Neural progenitor cell (in vitro differentiated cells): ENCODE measurements at regions not wholly inside any gene's neighbourhood (a gene's known extent, or its start where the extent isn't known, plus 50 kb on each side); places are given as distances from the start of the nearest gene placed in this dataset. TPM values are rescaled to one million over a fixed set of nuclear protein-coding genes. Genes with fewer than 3 reads are reported as not detected.
A peak's percentile ranks its signal among the peaks of the same experiment; 100 is the strongest.

Experiments used
- DNase-seq: peaks from one replicate; pipeline ENCODE4 v3.0.0-alpha.2; 2016; ENCODE audit warnings: low spot score
- H2AFZ ChIP-seq: fragments of 200-600 bp; sonication (generic); replicated peaks from 2 replicates; pipeline ENCODE4 v1.6.1; 2016; ENCODE audit warnings: antibody characterized with exemption
- H3F3A ChIP-seq: fragments of 200-600 bp; sonication (generic); 2 replicates; pipeline ENCODE4 v1.6.1; 2016; ENCODE audit warnings: antibody characterized with exemption, low read depth
- H3K27ac ChIP-seq: fragments of 200-600 bp; sonication (generic); 2 replicates; pipeline ENCODE4 v1.5.1; 2016; ENCODE audit warnings: mild to moderate bottlenecking
- H3K27me3 ChIP-seq: fragments of 200-600 bp; sonication (generic); 2 replicates; pipeline ENCODE4 v1.6.1; 2016; ENCODE audit warnings: mild to moderate bottlenecking, moderate library complexity
- H3K36me3 ChIP-seq: fragments of 200-600 bp; sonication (generic); 2 replicates; pipeline ENCODE4 v1.5.1; 2016
- H3K4me1 ChIP-seq: fragments of 200-600 bp; sonication (generic); 2 replicates; pipeline ENCODE4 v1.6.1; 2016; ENCODE audit warnings: mixed run types
- H3K4me2 ChIP-seq: fragments of 200-600 bp; sonication (generic); 2 replicates; pipeline ENCODE4 v1.6.1; 2016
- H3K4me3 ChIP-seq: fragments of 200-600 bp; sonication (generic); 2 replicates; pipeline ENCODE4 v1.5.1; 2016
- H3K79me2 ChIP-seq: fragments of 200-600 bp; sonication (generic); 2 replicates; pipeline ENCODE4 v1.6.1; 2016; ENCODE audit warnings: low read depth
- H3K9ac ChIP-seq: fragments of 200-600 bp; sonication (generic); 2 replicates; pipeline ENCODE4 v1.6.1; 2016
- H3K9me3 ChIP-seq: fragments of 200-600 bp; sonication (generic); 2 replicates; pipeline ENCODE4 v1.5.1; 2016; ENCODE audit warnings: low read depth
- H4K20me1 ChIP-seq: fragments of 200-600 bp; sonication (generic); 2 replicates; pipeline ENCODE4 v1.6.1; 2016; ENCODE audit warnings: low read depth
- H3K27ac Mint-ChIP-seq: 3 replicates; pipeline ENCODE4 v1.8.0; 2021; ENCODE audit warnings: mixed read lengths
- H3K27me3 Mint-ChIP-seq: 2 replicates; pipeline ENCODE4 v1.8.0; 2022; ENCODE audit warnings: low read depth, mild to moderate bottlenecking, inconsistent platforms, moderate library complexity, mixed read lengths; ENCODE audit not compliant: insufficient read depth
- H3K36me3 Mint-ChIP-seq: 3 replicates; pipeline ENCODE4 v1.8.0; 2021; ENCODE audit warnings: mixed read lengths
- H3K4me1 Mint-ChIP-seq: 3 replicates; pipeline ENCODE4 v1.8.0; 2021; ENCODE audit warnings: mixed read lengths
- H3K4me3 Mint-ChIP-seq: 3 replicates; pipeline ENCODE4 v1.8.0; 2021; ENCODE audit warnings: mild to moderate bottlenecking, moderate library complexity, mixed read lengths
- H3K9me3 Mint-ChIP-seq: 3 replicates; pipeline ENCODE4 v1.8.0; 2020; ENCODE audit warnings: mixed read lengths
- EZH2 ChIP-seq: fragments of 200-600 bp; sonication (generic); IDR thresholded peaks from 2 replicates; pipeline ENCODE4 v1.6.1; 2017; ENCODE audit warnings: antibody characterized with exemption, mild to moderate bottlenecking, moderate library complexity
- EZH2phosphoT487 ChIP-seq: fragments of 200-600 bp; sonication (generic); IDR thresholded peaks from 2 replicates; pipeline ENCODE4 v1.6.1; 2017; ENCODE audit warnings: antibody characterized with exemption
- small RNA-seq: library from RNA; depleted of rRNA; stranded (forward); fragments of <200 nt; gene quantifications from one replicate; pipeline ENCODE3, GENCODE V24; 2015
- TF ChIP-seq, protein P1 (sequence below): fragments of 200-600 bp; sonication (generic); IDR thresholded peaks from 2 replicates; pipeline ENCODE4 v1.5.1; 2017; ENCODE audit warnings: antibody characterized with exemption, mild to moderate bottlenecking

DNA sequence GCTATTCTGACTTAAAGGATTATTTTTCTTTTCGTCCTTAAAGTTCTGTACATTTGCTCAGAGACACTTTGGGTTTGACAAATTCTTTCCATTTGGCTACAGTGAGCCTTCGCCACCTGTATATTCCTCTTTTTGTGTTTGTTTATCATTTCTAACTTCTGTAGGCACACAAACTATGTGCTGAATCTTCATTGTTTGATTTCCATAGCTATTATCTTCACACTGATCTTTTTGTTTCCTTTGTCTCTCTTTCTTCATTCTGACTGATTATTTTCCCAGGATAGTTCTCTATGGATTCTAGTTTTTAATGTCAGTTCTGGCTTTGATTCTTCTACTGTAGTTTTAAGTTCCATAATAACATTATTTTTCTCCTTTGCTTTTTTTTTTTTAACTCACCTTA lies 350.2 kb downstream of the ZNF521 start:
- no peaks in the 10 kb centered on the region for H3F3A ChIP-seq
- peaks cover 16% of the 10 kb centered on the region for H3K9me3 Mint-ChIP-seq
- TF ChIP-seq EZH2phosphoT487 (no peak), EZH2 (no peak)
- TF ChIP-seq, protein P1, sequence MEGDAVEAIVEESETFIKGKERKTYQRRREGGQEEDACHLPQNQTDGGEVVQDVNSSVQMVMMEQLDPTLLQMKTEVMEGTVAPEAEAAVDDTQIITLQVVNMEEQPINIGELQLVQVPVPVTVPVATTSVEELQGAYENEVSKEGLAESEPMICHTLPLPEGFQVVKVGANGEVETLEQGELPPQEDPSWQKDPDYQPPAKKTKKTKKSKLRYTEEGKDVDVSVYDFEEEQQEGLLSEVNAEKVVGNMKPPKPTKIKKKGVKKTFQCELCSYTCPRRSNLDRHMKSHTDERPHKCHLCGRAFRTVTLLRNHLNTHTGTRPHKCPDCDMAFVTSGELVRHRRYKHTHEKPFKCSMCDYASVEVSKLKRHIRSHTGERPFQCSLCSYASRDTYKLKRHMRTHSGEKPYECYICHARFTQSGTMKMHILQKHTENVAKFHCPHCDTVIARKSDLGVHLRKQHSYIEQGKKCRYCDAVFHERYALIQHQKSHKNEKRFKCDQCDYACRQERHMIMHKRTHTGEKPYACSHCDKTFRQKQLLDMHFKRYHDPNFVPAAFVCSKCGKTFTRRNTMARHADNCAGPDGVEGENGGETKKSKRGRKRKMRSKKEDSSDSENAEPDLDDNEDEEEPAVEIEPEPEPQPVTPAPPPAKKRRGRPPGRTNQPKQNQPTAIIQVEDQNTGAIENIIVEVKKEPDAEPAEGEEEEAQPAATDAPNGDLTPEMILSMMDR, result no peak

DNA sequence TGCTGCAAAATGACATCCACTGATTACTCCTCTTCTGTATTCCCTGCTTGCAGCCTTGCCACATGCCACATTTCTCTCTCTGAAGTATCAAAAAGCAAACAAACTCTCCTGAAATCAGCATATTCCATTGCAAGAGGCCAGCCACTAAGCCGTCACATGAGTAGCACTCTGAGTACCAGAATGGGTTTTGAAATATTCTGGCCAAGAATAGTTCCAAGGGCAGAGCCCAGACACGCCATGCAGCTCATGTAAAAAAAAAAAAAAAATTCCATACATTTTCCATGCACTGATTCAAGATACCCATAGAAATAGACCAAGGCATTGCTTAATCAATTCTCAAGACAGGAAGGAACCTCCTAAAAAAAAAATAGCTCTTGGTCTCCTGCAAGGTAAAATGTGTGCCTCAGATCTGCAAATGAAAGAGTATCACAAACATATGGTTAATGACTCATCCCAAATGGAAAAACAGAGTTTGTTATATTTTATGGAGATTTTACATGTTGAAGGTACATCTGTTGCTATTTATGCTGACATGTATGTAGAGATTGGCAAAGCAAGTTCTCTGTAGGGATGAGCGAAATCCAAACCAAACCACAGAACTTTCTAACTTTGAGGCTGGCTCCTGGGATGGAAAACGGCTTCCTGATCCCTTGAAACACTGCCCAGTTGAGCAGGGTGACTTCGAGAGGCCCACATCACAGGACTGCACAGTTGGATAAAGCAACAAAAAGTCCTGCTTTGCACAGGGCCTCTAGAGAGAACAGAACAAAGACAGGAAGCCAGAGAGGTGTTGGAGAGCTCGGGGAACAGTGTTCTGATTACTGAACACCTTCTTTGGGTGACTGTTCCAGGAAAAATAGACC lies 346.2 kb downstream of the ZNF521 start:
- H2AFZ ChIP-seq, result peak overlapping the region; percentile 73
- Mint-ChIP-seq H3K27ac (no peak overlapping the region), H3K27me3 (peaks cover 3% of the 10 kb centered on the region), H3K9me3 (peaks cover 11% of the 10 kb centered on the region), H3K36me3 (peaks cover 4% of the 10 kb centered on the region), H3K4me1 (peaks cover 6% of the 10 kb centered on the region), H3K4me3 (no peak overlapping the region)
- H3K27me3 ChIP-seq, result no peaks in the 10 kb centered on the region
- no peak for TF ChIP-seq EZH2
- TF ChIP-seq EZH2phosphoT487, result no peak
- TF ChIP-seq, protein P1, result no peak
- DNase-seq, result no peak
- H3K9ac ChIP-seq, result no peak overlapping the region
- H3K4me1 ChIP-seq, result no peaks in the 10 kb centered on the region
- no peak overlapping the region for H3K4me2 ChIP-seq
- H4K20me1 ChIP-seq, result no peaks in the 10 kb centered on the region
- H3K79me2 ChIP-seq, result no peaks in the 10 kb centered on the region
- no peak overlapping the region for H3K4me3 ChIP-seq
- H3K27ac ChIP-seq, result no peak overlapping the region
- no peaks in the 10 kb centered on the region for H3K36me3 ChIP-seq
- no peaks in the 10 kb centered on the region for H3K9me3 ChIP-seq
- no peaks in the 10 kb centered on the region for H3F3A ChIP-seq

More for the DNA sequence above, 350.2 kb downstream of the ZNF521 start:
- Histone ChIP-seq H3K79me2 (no peaks in the 10 kb centered on the region), H3K27ac (no peak overlapping the region), H4K20me1 (no peaks in the 10 kb centered on the region), H3K4me2 (no peak overlapping the region), H3K9ac (no peak overlapping the region), H3K4me1 (no peaks in the 10 kb centered on the region), H3K36me3 (no peaks in the 10 kb centered on the region), H3K4me3 (no peak overlapping the region), H2AFZ (no peak overlapping the region), H3K9me3 (peaks cover 7% of the 10 kb centered on the region), H3K27me3 (no peaks in the 10 kb centered on the region)
- Mint-ChIP-seq H3K4me1 (peaks cover 6% of the 10 kb centered on the region), H3K4me3 (no peak overlapping the region), H3K27me3 (peaks cover 2% of the 10 kb centered on the region), H3K36me3 (no peaks in the 10 kb centered on the region), H3K27ac (no peak overlapping the region)
- DNase-seq, result no peak

DNA sequence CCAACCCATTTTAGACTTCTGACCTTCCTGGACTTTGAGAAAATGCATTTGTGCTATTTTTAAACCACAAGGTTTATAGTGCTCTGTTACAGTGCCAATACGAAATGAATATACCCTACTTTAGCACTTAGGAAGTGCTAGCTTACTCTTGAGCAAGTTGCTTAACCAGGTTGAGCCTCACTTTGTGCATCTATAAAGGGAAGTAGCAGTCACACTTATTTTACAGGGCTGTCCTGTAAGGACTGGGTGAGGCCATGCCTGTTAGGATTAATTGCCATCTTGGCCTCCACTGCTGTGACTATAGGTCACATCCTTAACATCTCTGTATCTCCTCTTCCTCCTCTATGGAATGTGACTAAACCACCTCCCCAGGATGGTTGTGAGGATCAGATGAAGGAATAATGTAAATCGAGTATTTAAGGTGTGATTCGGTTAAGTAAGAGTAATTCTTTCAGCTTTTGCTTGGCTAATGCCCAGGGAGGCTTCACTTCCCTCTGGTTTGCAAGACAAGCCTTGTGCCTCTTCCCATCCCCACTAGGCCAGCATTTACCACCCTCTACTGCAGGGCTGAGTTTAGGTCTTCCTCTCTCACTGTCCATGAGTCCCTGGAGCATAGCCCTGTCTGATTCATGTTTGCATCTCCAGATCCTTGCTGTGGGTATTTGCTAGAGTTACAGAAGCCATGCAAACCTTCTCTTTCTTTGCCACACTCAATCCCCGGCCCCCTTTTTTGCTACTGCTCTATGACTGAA lies 341.2 kb downstream of the ZNF521 start:
- no peaks in the 10 kb centered on the region for H3F3A ChIP-seq
- H3K4me3 Mint-ChIP-seq, result no peak overlapping the region
- H3K4me3 ChIP-seq, result no peak overlapping the region
- no peaks in the 10 kb centered on the region for H4K20me1 ChIP-seq
- H3K36me3 ChIP-seq, result no peaks in the 10 kb centered on the region
- H3K79me2 ChIP-seq, result no peaks in the 10 kb centered on the region
- TF ChIP-seq, protein P1, result no peak
- no peak for TF ChIP-seq EZH2
- no peak for TF ChIP-seq EZH2phosphoT487
- DNase-seq, result no peak
- H3K27me3 Mint-ChIP-seq, result peaks cover 3% of the 10 kb centered on the region
- peaks cover 4% of the 10 kb centered on the region for H3K36me3 Mint-ChIP-seq
- H3K4me1 Mint-ChIP-seq, result peaks cover 15% of the 10 kb centered on the region
- peak overlapping the region; percentile 48 for H3K27ac Mint-ChIP-seq
- H3K9me3 ChIP-seq, result no peaks in the 10 kb centered on the region
- H3K27ac ChIP-seq, result no peak overlapping the region
- no peak overlapping the region for H3K4me2 ChIP-seq
- peaks cover 15% of the 10 kb centered on the region for H3K9me3 Mint-ChIP-seq
- H3K27me3 ChIP-seq, result no peaks in the 10 kb centered on the region
- H2AFZ ChIP-seq, result no peak overlapping the region
- H3K9ac ChIP-seq, result no peak overlapping the region
- no peaks in the 10 kb centered on the region for H3K4me1 ChIP-seq

Small RNAs in the stretch of these regions (small RNA-seq; reads per million reads assigned to genes)
- gene PPIAP57, result not detected
